ENCODE measurements at regions not wholly inside any gene's neighbourhood (a gene's known extent, or its start where the extent isn't known, plus 50 kb on each side); places are given as distances from the start of the nearest gene placed in this dataset.

GRCh38 chr4:122044501-122044900, 92.6 kb upstream of the TRPC3 start:
- Histone ChIP-seq H3K27me3 (no peaks in the 10 kb centered on the region), H3K27ac (no peak overlapping the region), H3K4me3 (no peak overlapping the region), H3K4me1 (no peaks in the 10 kb centered on the region), H3K9me3 (no peaks in the 10 kb centered on the region), H3K36me3 (no peaks in the 10 kb centered on the region)
- DNase-seq (no peak), ATAC-seq (ENCODE audit: low FRiP score in 2 of 2) (no peak)
- no peak for TF ChIP-seq POLR2A (IDR thresholded peaks at IDR 0.05)
- no peak for TF ChIP-seq POLR2AphosphoS5 (IDR thresholded peaks at IDR 0.05)
- no peak for TF ChIP-seq EP300 (IDR thresholded peaks at IDR 0.05)
- TF ChIP-seq, protein P1, sequence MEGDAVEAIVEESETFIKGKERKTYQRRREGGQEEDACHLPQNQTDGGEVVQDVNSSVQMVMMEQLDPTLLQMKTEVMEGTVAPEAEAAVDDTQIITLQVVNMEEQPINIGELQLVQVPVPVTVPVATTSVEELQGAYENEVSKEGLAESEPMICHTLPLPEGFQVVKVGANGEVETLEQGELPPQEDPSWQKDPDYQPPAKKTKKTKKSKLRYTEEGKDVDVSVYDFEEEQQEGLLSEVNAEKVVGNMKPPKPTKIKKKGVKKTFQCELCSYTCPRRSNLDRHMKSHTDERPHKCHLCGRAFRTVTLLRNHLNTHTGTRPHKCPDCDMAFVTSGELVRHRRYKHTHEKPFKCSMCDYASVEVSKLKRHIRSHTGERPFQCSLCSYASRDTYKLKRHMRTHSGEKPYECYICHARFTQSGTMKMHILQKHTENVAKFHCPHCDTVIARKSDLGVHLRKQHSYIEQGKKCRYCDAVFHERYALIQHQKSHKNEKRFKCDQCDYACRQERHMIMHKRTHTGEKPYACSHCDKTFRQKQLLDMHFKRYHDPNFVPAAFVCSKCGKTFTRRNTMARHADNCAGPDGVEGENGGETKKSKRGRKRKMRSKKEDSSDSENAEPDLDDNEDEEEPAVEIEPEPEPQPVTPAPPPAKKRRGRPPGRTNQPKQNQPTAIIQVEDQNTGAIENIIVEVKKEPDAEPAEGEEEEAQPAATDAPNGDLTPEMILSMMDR (IDR thresholded peaks at IDR 0.05): no peak
- WGBS, 2 donors: 90 to 95% methylated on average over 1 of the region's 1 CpG

GRCh38 chr4:122041312-122041711, 89.5 kb upstream of the TRPC3 start:
- DNase-seq (no peak), ATAC-seq (ENCODE audit: low FRiP score in 2 of 2) (no peak)
- WGBS, 2 donors: 56 to 87% methylated on average over 5 of the region's 5 CpGs
- TF ChIP-seq, protein P1 (IDR thresholded peaks at IDR 0.05): no peak
- TF ChIP-seq POLR2AphosphoS5 (IDR thresholded peaks at IDR 0.05) (no peak), POLR2A (IDR thresholded peaks at IDR 0.05) (no peak), EP300 (IDR thresholded peaks at IDR 0.05) (no peak)
- no peaks in the 10 kb centered on the region for H3K36me3 ChIP-seq
- H3K27ac ChIP-seq: no peak overlapping the region
- H3K4me3 ChIP-seq: no peak overlapping the region
- H3K4me1 ChIP-seq: no peaks in the 10 kb centered on the region
- H3K9me3 ChIP-seq: no peaks in the 10 kb centered on the region
- no peaks in the 10 kb centered on the region for H3K27me3 ChIP-seq

GRCh38 chr4:122038896-122039295, 87.0 kb upstream of the TRPC3 start:
- no peak overlapping the region for H3K27ac ChIP-seq
- 25 to 40% methylated on average over 2 of the region's 2 CpGs for WGBS, 2 donors
- H3K36me3 ChIP-seq: no peaks in the 10 kb centered on the region
- H3K9me3 ChIP-seq: no peaks in the 10 kb centered on the region
- H3K27me3 ChIP-seq: no peaks in the 10 kb centered on the region
- TF ChIP-seq POLR2AphosphoS5 (IDR thresholded peaks at IDR 0.05): no peak
- no peak for TF ChIP-seq EP300 (IDR thresholded peaks at IDR 0.05)
- TF ChIP-seq, protein P1 (IDR thresholded peaks at IDR 0.05): no peak
- TF ChIP-seq POLR2A (IDR thresholded peaks at IDR 0.05): no peak
- no peak for ATAC-seq (ENCODE audit: low FRiP score in 2 of 2)
- no peak overlapping the region for H3K4me3 ChIP-seq
- no peaks in the 10 kb centered on the region for H3K4me1 ChIP-seq
- no peak for DNase-seq

GRCh38 chr4:122034619-122035018, 82.8 kb upstream of the TRPC3 start:
- H3K27me3 ChIP-seq: no peaks in the 10 kb centered on the region
- no peak for ATAC-seq (ENCODE audit: low FRiP score in 2 of 2)
- no peak for DNase-seq
- no peak overlapping the region for H3K4me3 ChIP-seq
- WGBS, 2 donors: 90 to 100% methylated on average over 1 of the region's 1 CpG
- no peaks in the 10 kb centered on the region for H3K4me1 ChIP-seq
- H3K27ac ChIP-seq: no peak overlapping the region
- H3K36me3 ChIP-seq: no peaks in the 10 kb centered on the region
- H3K9me3 ChIP-seq: peaks cover 0 to 6% (median 0%) of the 10 kb centered on the region in 4 donors
- no peak for TF ChIP-seq POLR2AphosphoS5 (IDR thresholded peaks at IDR 0.05)
- TF ChIP-seq, protein P1 (IDR thresholded peaks at IDR 0.05): no peak
- TF ChIP-seq POLR2A (IDR thresholded peaks at IDR 0.05): no peak
- no peak for TF ChIP-seq EP300 (IDR thresholded peaks at IDR 0.05)

- WGBS, 2 donors: 73 to 74% methylated on average over 2 of the region's 2 CpGs
- no peak overlapping the region for H3K4me3 ChIP-seq
- H3K36me3 ChIP-seq: no peaks in the 10 kb centered on the region
- no peak overlapping the region for H3K27ac ChIP-seq
- DNase-seq (no peak), ATAC-seq (ENCODE audit: low FRiP score in 2 of 2) (no peak)
- no peaks in the 10 kb centered on the region for H3K4me1 ChIP-seq
- H3K9me3 ChIP-seq: peaks cover 0 to 6% (median 0%) of the 10 kb centered on the region in 4 donors
- no peaks in the 10 kb centered on the region for H3K27me3 ChIP-seq
- no peak for TF ChIP-seq POLR2AphosphoS5 (IDR thresholded peaks at IDR 0.05)
- no peak for TF ChIP-seq POLR2A (IDR thresholded peaks at IDR 0.05)
- no peak for TF ChIP-seq EP300 (IDR thresholded peaks at IDR 0.05)
- TF ChIP-seq, protein P1 (IDR thresholded peaks at IDR 0.05): no peak
These were observed 75.3 kb upstream of the TRPC3 start for GRCh38 chr4:122027203-122027602.
